Nephron progenitor cell (in vitro differentiated cells): ENCODE measurements at regions not wholly inside any gene's neighbourhood (a gene's known extent, or its start where the extent isn't known, plus 50 kb on each side); places are given as distances from the start of the nearest gene placed in this dataset.

Source experiments
- DNase-seq: peaks from one replicate; pipeline ENCODE4 v3.0.0; 2021
- H3K27ac Mint-ChIP-seq: 2 replicates; pipeline ENCODE4 v1.8.0; 2021; ENCODE audit warnings: mild to moderate bottlenecking, moderate library complexity, mixed read lengths
- H3K27me3 Mint-ChIP-seq: 2 replicates; pipeline ENCODE4 v1.8.0; 2021; ENCODE audit warnings: mild to moderate bottlenecking, low read depth, mixed read lengths; ENCODE audit not compliant: poor library complexity
- H3K36me3 Mint-ChIP-seq: 2 replicates; pipeline ENCODE4 v1.8.0; 2021; ENCODE audit warnings: low read depth, mixed read lengths
- H3K4me1 Mint-ChIP-seq: 2 replicates; pipeline ENCODE4 v1.8.0; 2021; ENCODE audit warnings: mixed read lengths
- H3K4me3 Mint-ChIP-seq: 2 replicates; pipeline ENCODE4 v1.8.0; 2021; ENCODE audit warnings: mild to moderate bottlenecking, moderate library complexity, mixed read lengths
- H3K9me3 Mint-ChIP-seq: 2 replicates; pipeline ENCODE4 v1.8.0; 2021; ENCODE audit warnings: mild to moderate bottlenecking, moderate library complexity, mixed read lengths
- CTCF ChIP-seq: fragments of 200-600 bp; sonication (generic); IDR thresholded peaks from 2 replicates; pipeline ENCODE4 v1.5.0; 2021; ENCODE audit warnings: antibody characterized with exemption

GRCh38 chr13:40064154-40065097 is 409.0 kb downstream of the COG6 start:
- no peak for DNase-seq
- no peak for TF ChIP-seq CTCF
- peaks cover 4% of the 10 kb centered on the region for H3K27me3 Mint-ChIP-seq
- no peaks in the 10 kb centered on the region for H3K9me3 Mint-ChIP-seq
- H3K4me1 Mint-ChIP-seq, result peaks cover 33% of the 10 kb centered on the region
- H3K36me3 Mint-ChIP-seq, result no peaks in the 10 kb centered on the region
- no peak overlapping the region for H3K27ac Mint-ChIP-seq
- H3K4me3 Mint-ChIP-seq, result no peak overlapping the region

- Mint-ChIP-seq H3K27me3 (peaks cover 4% of the 10 kb centered on the region), H3K4me3 (no peak overlapping the region), H3K9me3 (no peaks in the 10 kb centered on the region), H3K36me3 (no peaks in the 10 kb centered on the region), H3K27ac (no peak overlapping the region), H3K4me1 (peaks cover 16% of the 10 kb centered on the region)
- peak; percentile 82 for TF ChIP-seq CTCF
- peak; percentile 79 for DNase-seq
These were observed 413.9 kb downstream of the COG6 start for GRCh38 chr13:40069173-40070044.

GRCh38 chr13:40070357-40070756 is 414.9 kb downstream of the COG6 start:
- Mint-ChIP-seq H3K4me3 (no peak overlapping the region), H3K4me1 (peaks cover 10% of the 10 kb centered on the region), H3K27me3 (no peaks in the 10 kb centered on the region), H3K27ac (no peak overlapping the region), H3K9me3 (no peaks in the 10 kb centered on the region), H3K36me3 (no peaks in the 10 kb centered on the region)
- no peak for DNase-seq
- no peak for TF ChIP-seq CTCF

- Mint-ChIP-seq H3K4me3 (no peak overlapping the region), H3K27me3 (no peaks in the 10 kb centered on the region), H3K27ac (no peak overlapping the region), H3K4me1 (peaks cover 10% of the 10 kb centered on the region), H3K36me3 (no peaks in the 10 kb centered on the region), H3K9me3 (no peaks in the 10 kb centered on the region)
- no peak for TF ChIP-seq CTCF
- DNase-seq, result no peak
These were observed 417.2 kb downstream of the COG6 start for GRCh38 chr13:40072663-40073120.

GRCh38 chr13:40074338-40074737 is 418.9 kb downstream of the COG6 start:
- no peak for TF ChIP-seq CTCF
- no peak overlapping the region for H3K4me3 Mint-ChIP-seq
- no peak overlapping the region for H3K27ac Mint-ChIP-seq
- H3K9me3 Mint-ChIP-seq, result no peaks in the 10 kb centered on the region
- H3K4me1 Mint-ChIP-seq, result peaks cover 7% of the 10 kb centered on the region
- H3K36me3 Mint-ChIP-seq, result no peaks in the 10 kb centered on the region
- no peak for DNase-seq
- no peaks in the 10 kb centered on the region for H3K27me3 Mint-ChIP-seq
